AG08396 (cell line): ENCODE measurements at regions not wholly inside any gene's neighbourhood (a gene's known extent, or its start where the extent isn't known, plus 50 kb on each side); places are given as distances from the start of the nearest gene placed in this dataset.
A peak's percentile ranks its signal among the peaks of the same experiment; 100 is the strongest.
"Not testable (repeated sequence)": the region's sequence is repeated elsewhere in the genome, so short reads cannot be mapped to it uniquely, and the experiment has no call there.

Experiments used
- DNase-seq: peaks from one replicate; pipeline ENCODE4 v3.0.0; 2012; ENCODE audit warnings: low spot score, mixed read lengths

DNA sequence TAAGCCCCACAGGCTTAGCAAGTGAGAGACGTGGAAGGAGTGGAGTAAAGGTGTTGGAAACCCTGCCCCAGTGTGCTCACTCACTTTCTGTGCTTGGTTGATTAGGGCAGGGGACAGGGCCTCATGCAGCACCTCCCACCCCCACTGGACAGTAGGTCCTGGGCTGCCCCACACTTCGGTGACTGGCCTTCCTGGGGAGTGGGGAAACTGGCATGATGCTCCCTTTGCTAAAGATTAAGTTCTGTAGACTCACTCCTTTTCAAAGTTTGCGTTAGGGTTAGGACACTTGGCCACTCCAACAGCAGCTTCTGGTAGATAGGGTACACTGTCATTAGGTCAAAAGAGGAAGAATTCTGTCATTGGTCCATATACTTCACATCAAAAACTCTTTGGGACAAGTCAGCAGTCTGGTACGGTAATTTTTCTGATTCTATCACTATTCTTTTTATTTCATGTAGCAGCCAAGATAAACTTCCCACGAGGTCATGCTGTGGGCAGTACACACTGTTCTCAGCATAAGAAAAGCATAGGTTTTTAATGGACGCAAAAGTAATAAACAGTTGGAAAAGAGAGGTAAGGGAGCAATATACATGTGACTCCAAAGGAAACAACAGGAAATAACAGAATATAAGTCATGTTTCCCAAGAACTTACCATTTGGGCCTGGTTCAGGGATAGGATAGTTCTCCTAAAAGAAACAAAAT is 106.6 kb upstream of the TERB2 start:
- not testable (repeated sequence) for DNase-seq

DNA sequence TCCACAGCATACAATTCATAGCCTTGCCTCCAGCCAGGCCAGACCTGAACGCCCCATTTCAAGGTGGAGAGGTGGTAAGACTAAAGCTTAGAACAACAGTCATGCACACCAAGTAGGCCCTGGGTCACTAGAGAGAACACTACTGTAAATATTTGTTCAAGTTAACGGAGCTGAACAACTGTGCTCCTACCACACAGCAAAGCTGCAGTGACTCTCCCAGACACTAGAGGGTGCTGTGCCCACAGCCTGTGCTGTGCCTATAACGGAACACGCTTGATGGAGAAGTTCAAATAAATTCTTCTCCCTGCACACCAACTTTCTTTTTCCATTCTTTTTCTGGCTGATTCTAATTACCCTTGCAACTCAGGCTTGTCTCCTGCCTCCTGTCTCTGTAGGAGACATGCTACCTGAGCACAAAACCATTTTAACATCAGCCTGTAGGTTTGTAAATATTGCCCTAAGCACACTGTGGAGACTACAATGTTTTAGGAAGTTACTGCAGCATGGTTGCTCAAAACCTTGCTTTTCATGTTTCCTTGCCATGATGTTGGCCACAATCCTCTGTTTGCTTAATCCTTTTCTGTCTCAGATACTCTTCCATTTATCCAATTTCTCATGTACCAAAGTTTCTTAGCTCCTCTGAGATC is 103.1 kb upstream of the TERB2 start:
- DNase-seq, result peak; percentile 51

DNA sequence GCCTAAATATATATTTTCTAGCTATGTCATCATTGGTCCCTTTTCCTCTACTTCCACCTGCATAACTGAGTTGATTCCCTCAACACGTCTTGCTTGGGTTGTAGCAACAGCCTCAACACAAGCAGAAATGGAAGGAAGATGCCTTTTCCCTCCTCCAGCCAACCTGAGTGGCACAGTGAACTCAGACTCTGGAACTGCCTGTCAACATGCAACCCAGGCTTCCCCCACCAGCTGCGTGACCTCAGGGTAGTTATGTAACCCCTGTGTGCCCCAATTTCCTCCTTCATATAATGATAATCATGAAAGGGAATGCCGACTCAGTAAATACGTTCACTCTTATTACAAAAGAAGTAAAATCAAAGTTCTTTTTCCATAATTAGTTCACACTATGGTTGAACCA is 101.8 kb upstream of the TERB2 start:
- DNase-seq, result not testable (repeated sequence)

DNA sequence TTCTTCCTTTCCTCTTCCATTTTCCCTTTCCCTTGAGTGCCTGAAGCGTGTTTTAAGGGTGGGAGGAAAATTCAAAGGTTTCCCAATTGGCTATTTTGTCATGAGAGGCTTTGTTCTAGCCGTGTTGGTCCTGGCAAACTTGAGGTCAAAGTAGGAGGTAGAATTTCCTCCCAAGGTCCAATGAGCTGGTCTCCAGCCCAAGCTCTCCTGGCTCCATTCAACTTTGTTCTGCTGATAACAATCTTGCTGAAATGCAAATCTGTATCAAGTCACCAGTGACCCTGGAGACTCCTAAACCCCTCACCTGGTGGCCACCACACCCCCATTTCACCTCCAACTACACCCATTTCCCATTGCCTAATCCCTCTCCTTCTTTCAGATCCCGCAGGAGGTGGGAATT is 100.2 kb upstream of the TERB2 start:
- DNase-seq, result not testable (repeated sequence)

DNA sequence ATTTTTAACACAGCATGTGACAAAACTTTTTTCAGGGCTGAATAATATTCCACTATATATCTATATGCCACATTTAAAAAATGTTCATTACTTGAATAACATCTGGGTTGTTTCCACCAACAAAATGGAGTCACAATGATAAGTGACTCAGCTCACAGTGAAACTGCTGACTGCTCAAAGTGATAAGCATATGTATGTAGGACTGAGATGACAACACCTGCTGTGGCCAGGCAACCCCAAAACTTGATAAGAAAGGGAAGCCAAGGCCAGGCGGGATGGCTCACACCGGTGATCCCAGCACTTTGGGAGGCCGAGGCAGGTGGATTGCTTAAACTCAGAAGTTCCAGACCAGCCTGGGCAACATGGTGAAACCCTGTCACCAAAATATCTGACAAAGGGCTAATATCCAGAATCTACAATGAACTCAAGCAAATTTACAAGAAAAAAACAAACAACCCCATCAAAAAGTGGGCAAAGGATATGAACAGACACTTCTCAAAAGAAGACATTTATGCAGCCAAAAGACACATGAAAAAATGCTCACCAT is 99.2 kb upstream of the TERB2 start:
- DNase-seq, result not testable (repeated sequence)

DNA sequence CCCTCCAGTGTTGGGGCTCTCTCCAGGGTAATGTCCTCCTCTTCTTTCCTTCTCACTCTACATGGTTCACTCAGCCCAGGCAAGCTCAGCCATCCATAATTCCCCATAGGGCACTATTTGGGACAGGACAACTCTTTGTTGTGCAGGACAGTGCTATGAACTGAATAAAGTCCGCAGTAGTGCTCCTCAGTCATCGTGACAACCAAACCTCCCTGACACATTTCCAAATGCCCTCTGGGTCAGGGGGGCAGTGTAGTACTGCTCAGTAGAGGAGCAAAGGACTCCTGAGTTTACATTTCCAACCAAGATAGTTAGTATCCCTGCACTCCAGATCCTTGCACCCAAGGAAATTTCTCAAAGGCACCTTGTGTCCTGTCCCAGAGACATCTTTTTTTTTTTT is 97.4 kb upstream of the TERB2 start:
- not testable (repeated sequence) for DNase-seq

DNA sequence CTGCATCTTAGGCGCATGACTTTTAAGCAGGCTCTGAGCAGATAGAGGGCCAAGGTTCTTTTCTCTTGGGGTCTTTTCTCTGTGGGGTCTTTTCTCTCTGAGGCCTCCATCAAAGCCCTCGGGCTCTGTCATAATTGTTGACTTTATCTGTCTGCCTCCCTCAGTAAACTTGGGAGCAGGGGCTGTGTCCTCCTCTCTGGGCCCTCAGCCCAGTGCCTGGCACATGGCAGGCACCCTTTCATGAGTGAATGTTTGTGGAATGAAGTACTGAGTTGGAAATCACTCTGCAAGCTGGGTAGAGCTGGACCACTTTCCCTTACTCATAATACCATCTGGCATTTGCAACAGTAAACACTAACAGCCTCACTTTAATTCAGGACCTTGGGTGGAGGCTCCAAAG is 96.3 kb upstream of the TERB2 start:
- DNase-seq, result not testable (repeated sequence)

DNA sequence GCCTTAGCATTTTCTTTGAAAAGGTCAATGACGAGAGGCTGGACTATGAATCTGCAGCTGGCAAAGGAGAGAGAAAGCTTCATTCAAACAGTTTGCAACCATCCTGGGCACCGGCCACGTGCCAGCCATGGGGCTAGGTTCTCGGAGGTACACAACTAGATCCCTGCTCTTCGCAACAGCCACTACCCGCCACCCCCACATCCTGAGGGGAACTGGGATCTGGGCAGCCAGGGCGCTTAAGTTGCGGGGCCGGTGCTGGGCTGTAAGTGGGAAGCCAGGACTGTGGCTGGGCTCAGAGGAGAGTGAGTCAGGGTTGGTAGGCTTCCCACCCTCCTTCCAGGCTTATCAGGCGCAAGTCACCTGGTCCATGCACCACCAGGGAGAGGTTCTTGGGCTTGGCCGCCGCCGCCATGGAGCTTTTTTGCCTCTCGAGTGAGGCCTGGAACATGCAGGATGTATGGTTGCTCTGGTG is 95.0 kb upstream of the TERB2 start:
- no peak for DNase-seq

DNA sequence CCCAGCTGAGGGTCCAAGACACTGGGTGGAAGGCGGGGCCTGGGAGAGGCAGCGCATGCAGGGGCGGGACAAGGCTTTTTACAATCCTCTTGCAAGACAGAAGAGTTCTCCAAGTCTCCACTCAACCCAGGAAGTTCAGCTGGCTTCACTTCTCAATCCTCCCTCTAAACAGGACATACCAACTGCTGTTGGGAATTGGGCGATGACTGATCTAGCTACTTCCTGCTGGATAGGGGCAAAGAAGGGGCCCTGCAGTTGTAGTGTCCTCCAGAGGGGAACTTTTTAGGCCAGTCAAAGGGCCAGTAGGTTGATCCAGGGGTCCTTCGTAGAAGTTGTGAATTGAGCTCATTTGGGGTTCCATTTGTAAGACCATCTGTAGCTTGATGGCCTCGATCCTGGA is 94.6 kb upstream of the TERB2 start:
- DNase-seq, result no peak

DNA sequence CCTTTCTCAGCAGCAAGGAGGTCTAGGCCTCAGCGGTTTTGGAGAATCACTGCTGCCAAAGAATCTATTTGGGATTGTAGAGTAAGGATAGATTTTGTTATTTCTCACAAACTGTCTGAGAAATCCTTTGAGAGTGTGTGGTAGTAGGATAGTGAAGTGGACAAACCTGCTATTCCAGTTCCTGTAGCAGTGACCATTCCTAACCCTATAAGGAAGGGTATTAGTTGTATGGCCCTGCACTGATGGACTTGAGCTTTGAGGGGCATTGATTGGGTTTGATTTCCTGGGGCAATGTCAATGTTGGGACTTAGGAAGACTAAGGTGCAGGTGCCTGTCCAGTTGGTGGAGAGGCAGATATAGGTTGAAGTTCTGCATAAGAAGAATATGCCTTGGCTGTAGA is 93.6 kb upstream of the TERB2 start:
- not testable (repeated sequence) for DNase-seq

DNA sequence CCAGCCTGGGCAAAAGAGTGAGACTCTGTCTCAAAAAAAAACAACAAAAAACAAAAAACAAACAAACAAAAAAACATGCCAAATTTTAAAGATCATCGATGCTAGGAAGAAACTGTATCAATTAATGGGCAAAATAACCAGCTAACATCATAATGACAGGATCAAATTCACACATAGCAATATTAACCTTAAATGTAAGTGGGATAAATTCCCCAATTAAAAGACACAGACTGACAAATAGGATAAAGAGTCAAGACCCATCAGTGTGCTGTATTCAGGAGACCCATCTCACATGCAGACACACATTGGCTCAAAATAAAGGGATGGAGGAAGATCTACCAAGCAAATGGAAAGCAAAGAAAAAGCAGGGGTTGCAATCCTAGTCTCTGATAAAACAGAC is 88.4 kb upstream of the TERB2 start:
- DNase-seq, result not testable (repeated sequence)

DNA sequence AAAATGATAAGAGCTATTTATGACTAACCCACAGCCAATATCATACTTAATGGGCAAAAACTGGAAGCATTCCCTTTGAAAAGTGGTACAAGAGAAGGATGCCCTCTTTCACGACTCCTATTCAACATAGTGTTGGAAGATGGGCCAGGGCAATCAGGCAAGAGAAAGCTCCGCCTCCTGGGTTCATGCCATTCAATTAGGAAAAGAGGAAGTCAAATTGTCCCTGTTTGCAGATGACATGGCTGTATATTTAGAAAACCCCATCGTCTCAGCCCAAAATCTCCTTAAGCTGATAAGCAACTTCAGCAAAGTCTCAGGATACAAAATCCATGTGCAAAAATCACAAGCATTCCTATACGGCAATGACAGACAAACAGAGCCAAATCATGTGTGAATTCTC is 86.4 kb upstream of the TERB2 start:
- DNase-seq, result not testable (repeated sequence)

DNA sequence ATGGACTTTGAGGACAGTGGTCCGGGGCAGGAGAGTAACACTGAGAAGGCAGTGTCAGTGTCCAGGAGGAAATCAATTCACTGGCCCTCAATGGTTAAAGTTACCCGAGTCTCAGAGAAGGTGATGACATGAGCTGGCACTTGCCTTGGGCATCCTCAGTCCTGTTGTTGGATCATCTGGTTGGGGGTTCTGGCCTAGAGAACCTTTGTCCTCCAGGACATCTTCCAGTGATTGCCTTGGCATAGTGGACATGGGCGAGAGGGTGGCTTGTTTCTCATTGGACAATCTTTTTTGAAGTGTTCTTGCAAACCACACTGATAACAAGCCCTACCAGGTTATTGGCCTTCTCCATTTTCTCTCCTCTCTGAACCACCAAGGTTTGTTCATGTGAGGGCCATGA is 83.4 kb upstream of the TERB2 start:
- no peak for DNase-seq

DNA sequence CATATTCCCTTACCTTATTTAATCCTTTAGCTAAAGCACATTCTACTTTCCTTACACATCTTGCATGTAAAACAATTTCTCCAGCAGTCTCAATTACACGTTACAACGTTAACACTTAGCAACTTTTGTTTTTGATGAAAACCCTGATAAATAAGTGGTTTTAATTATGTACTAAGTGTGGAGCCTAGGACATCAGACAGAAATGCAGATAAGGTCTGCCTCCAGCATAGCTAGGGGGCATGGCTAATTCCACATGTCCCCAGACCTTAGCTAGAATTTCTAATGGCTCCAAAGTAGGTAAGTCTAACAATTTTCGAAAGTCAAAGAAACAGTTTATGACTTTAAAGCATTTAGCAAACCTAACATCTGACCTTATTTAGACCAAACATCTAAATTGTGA is 77.4 kb upstream of the TERB2 start:
- no peak for DNase-seq

DNA sequence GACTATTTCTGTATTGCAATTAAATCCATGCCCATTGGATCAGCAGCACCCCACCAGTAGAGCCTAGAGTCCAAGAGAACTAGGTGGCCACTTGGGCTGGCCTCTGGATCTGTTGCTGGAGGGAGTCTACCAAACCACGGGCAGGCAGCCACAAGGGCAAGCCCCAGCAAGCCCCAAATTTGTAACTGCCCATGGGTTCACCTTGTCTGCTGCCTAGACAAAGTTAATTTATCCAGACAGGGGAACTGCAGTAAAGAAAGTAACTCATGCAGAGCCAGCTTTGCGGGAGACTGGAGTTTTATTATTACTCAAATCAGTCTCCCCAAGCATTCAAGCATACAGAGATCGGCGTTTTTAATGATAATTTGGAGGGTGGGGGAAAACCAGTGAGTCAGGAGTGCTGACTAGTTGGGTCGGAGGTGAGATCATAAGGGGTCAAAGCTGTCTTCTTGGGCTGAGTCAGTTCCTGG is 74.0 kb upstream of the TERB2 start:
- no peak for DNase-seq

DNA sequence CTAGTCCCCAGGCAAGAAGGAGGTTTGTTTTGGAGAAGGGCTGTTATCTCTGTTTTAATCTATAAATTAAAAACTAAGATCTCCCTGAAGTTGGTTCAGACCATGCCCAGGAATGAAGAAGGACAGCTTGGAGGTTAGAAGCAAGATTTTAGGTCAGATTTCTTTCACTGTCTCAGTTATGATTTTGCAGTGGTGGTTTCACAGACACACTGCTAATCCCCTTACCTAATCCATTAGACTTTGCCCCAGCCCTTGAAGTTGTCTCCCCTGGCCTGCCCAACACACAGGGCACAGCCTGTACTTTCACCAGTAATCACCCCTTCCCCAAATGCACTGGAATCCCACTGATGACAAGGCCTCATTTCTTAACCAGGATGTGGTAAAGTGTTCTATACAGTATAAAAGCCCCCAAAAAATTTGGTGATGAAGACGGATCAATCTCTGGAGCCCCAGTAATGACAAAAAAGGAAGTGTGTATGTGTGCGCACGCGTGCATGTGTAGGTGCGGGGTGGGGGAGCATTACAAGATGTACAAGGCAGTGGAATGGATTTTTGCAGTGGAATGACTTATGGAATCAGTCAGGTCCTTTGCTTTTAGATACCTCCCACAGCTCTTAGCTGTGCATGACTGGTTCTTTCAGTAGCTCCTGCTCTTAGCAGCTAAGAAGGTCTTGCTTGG is 73.1 kb upstream of the TERB2 start:
- no peak for DNase-seq

DNA sequence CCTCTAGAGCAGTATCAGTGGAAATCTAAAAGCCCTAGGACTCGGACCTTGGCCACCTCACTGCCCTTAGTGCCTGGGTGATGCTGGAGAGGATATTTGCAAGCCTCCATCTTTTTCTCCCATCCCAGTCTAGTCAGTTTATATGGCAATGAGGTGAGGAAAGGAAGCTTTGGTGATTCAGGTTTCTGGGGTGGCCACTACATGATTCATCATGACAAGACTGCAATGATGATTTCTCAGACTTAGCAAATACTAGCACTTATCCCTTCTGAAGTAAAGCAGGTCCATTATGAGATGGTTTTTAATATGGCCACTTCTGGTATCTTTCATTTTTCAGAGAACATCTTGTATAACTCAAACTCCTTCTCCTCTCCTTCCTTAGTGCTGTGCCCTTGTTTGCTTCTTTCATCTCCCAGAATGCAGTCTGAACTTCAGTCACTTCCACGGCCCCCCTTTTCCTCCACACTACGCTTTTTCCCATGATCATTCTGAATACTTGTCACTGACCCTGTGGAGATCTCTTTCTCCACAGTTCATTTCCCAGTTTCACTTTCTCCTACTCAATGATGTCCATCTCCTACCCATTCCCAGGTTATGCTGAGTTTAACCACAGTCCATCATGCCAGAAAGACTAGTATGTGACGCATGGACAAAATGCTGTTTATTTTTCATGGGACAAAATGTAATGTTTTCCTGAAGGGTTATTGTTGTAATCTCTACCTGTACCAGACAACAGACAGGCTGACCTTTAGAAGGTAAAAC is 57.4 kb upstream of the TERB2 start:
- DNase-seq, result not testable (repeated sequence)

DNA sequence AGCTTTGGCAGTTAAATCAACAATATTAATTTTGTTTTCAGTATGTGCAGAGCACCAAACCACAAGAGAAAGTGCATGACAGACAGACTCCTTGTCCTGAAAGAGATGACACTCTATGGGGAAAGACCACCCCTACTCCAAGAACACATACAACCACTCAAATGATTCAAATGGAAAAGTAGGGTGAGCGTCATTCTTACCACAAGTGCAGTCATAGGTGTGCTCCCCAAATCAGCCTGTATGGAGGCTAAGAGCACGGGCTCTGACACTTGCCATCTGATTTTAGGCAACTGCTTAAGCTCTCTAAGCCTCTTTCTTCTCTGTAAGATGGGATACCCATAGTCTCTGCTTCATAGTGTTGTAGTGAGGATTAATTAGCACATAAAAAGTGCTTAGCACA is 56.7 kb upstream of the TERB2 start:
- not testable (repeated sequence) for DNase-seq

DNA sequence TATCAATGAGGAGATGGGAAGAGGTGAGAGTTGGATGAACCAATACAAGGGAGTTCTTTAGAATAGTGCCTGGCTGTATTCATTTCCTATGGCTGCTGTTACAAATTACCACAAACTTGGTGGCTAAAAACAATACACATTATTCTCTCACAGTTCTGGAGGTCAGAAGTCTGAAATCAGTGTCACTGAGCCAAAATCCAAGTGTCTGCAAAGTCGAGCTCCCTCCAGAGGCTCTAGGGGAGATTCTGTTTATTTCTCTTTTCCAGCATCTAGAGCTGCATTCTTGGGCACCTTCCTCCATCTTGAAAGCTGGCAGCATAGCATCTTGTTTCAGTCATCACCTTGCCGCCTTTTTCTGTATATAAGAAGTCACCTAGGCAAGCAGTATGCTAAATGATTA is 55.7 kb upstream of the TERB2 start:
- not testable (repeated sequence) for DNase-seq

DNA sequence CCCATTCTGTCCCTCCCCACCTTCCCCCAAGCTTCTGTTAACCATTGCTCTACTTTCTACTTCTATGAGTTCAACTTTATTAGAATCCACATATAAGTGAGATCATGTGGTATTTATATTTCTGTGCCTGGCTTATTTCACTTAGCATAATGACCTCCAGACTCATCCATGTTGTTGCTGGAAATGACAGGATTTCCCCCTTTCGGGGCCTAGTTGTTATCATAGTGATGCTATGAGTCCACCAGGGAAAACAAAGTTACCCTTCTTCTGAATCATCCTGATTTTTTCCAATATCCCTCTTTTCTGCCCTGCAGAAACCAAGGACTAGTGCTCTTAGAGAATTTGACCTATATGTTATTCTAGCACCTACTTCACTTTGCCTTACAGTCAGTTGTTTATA is 53.2 kb upstream of the TERB2 start:
- not testable (repeated sequence) for DNase-seq

DNA sequence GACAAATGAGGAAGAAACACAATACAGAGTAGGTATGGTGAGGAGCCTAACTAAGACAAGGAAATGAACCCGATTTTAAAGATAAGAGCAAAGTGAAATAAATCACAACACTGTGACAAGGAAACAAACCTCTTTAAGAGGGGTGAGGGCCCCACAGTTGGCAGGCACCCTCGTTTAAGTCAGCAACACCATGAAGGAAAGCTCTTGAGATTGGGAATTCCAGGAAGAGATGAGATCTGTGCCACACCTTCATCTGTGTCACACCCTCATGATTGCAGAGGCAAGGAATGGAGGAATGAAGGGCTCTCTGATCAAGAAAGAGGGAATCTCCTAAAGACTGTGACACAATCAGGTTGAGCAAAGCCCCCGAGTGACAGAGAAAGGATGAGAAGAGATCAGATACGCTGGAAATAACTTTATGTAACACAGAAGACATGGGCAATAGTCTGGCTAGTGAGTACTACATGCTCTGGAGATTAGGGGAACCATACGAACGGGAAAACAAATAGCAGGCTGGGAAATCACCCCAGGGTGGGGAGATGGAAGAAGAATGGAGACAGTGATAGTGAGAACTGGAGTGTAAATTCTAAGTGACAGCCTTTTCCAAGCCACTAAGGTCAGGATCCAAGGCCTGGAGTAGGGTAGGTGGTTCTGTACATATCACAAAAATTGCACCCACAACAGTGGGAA is 51.7 kb upstream of the TERB2 start:
- not testable (repeated sequence) for DNase-seq
